GM19043 (cell line): ENCODE measurements at regions not wholly inside any gene's neighbourhood (a gene's known extent, or its start where the extent isn't known, plus 50 kb on each side); places are given as distances from the start of the nearest gene placed in this dataset.

Experiments
- ATAC-seq: cut with Tn5 transposase; IDR thresholded peaks from one replicate; pipeline ENCODE4 v1.9.1; 2021; ENCODE audit warnings: low read depth; ENCODE audit not compliant: unreplicated experiment

- ATAC-seq: no peak
Measured at GRCh38 chrX:46447384-46447783, 97.8 kb downstream of the ZNF674 start.

- ATAC-seq: peak; percentile 96
Measured at GRCh38 chrX:46446727-46447378, 98.4 kb downstream of the ZNF674 start.

GRCh38 chrX:46444011-46444410 lies 101.2 kb downstream of the ZNF674 start:
- ATAC-seq: no peak

- ATAC-seq: no peak
Measured at GRCh38 chrX:46436744-46437143, 108.5 kb downstream of the ZNF674 start.

GRCh38 chrX:46433892-46434291 lies 111.3 kb downstream of the ZNF674 start:
- ATAC-seq: no peak

GRCh38 chrX:46408553-46409407 lies 136.4 kb downstream of the ZNF674 start:
- no peak for ATAC-seq

GRCh38 chrX:46407753-46408130 lies 137.5 kb downstream of the ZNF674 start:
- ATAC-seq: no peak

- ATAC-seq: no peak
Measured at GRCh38 chrX:46407036-46407752, 138.0 kb downstream of the ZNF674 start.

GRCh38 chrX:46404774-46405173 lies 140.4 kb downstream of the ZNF674 start:
- no peak for ATAC-seq

GRCh38 chrX:46400530-46401443 lies 144.4 kb downstream of the ZNF674 start:
- ATAC-seq: no peak

- no peak for ATAC-seq
Measured at GRCh38 chrX:46398874-46399273, 146.3 kb downstream of the ZNF674 start.

GRCh38 chrX:46398126-46398525 lies 147.1 kb downstream of the ZNF674 start:
- ATAC-seq: no peak

GRCh38 chrX:46386511-46386910 lies 158.7 kb downstream of the ZNF674 start:
- ATAC-seq: no peak

- ATAC-seq: no peak
Measured at GRCh38 chrX:46383006-46383405, 162.2 kb downstream of the ZNF674 start.

GRCh38 chrX:46382595-46382994 lies 162.6 kb downstream of the ZNF674 start:
- ATAC-seq: no peak

GRCh38 chrX:46381630-46382029 lies 163.6 kb downstream of the ZNF674 start:
- ATAC-seq: no peak

- ATAC-seq: no peak
Measured at GRCh38 chrX:46380148-46380752, 165.0 kb downstream of the ZNF674 start.

- ATAC-seq: no peak
Measured at GRCh38 chrX:46376246-46376885, 168.9 kb downstream of the ZNF674 start.

GRCh38 chrX:46375831-46376230 lies 169.4 kb downstream of the ZNF674 start:
- ATAC-seq: no peak
